CD14-positive monocyte (primary cell): ENCODE measurements at regions not wholly inside any gene's neighbourhood (a gene's known extent, or its start where the extent isn't known, plus 50 kb on each side); places are given as distances from the start of the nearest gene placed in this dataset.

Experiments used
- DNase-seq, 3 donors: peaks; one replicate each; pipeline ENCODE4 v3.0.0-alpha.2; 2011 to 2022
- H2AFZ ChIP-seq: 2 replicates; pipeline ENCODE4 v1.6.0; 2012; ENCODE audit warnings: mild to moderate bottlenecking, low read depth, low read length, inconsistent platforms; ENCODE audit not compliant: insufficient read depth, poor library complexity, severe bottlenecking
- H3K27ac ChIP-seq, 2 donors: 1 replicate in 1 of 2; 2 replicates in 1 of 2; pipeline ENCODE4 v1.5.1; 2012 to 2013; ENCODE audit warnings: low read length in 2 of 2, control low read depth in 1 of 2, inconsistent platforms in 1 of 2, low read depth in 1 of 2, mild to moderate bottlenecking in 1 of 2
- H3K27me3 ChIP-seq, 2 donors: one replicate each; pipeline versions ENCODE4 v1.6.0 to v1.6.1; 2011 to 2013; ENCODE audit warnings: low read length in 2 of 2; ENCODE audit not compliant: control insufficient read depth in 2 of 2, insufficient read depth in 2 of 2
- H3K36me3 ChIP-seq, 2 donors: replicated peaks in 1 of 2; 1 replicate in 1 of 2; 2 replicates in 1 of 2; pipeline versions ENCODE4 v1.5.1 to v1.6.1; 2012 to 2013; ENCODE audit warnings: low read length in 2 of 2, control low read depth in 1 of 2, inconsistent platforms in 1 of 2, mild to moderate bottlenecking in 1 of 2; ENCODE audit not compliant: insufficient read depth in 2 of 2, control insufficient read depth in 1 of 2
- H3K4me1 ChIP-seq, 2 donors: 1 replicate in 1 of 2; 2 replicates in 1 of 2; pipeline versions ENCODE4 v1.5.1 to v1.6.1; 2012 to 2013; ENCODE audit warnings: low read length in 2 of 2, control low read depth in 1 of 2, inconsistent platforms in 1 of 2, mild to moderate bottlenecking in 1 of 2, moderate library complexity in 1 of 2; ENCODE audit not compliant: insufficient read depth in 2 of 2, control insufficient read depth in 1 of 2
- H3K4me2 ChIP-seq: replicated peaks from 2 replicates; pipeline ENCODE3; 2012; ENCODE audit warnings: low read length, moderate library complexity, mild to moderate bottlenecking; ENCODE audit not compliant: poor library complexity, severe bottlenecking; ENCODE audit errors: extremely low read depth
- H3K4me3 ChIP-seq, 3 experiments: fragments of 200-600 bp in 1 of 3; sonication (generic) in 1 of 3; replicated peaks in 1 of 3; 1 replicate in 2 of 3; 2 replicates in 1 of 3; pipeline ENCODE4 v1.5.1; 2011 to 2013; ENCODE audit warnings: low read length in 3 of 3, mild to moderate bottlenecking in 3 of 3, control low read depth in 2 of 3, low read depth in 2 of 3, inconsistent platforms in 1 of 3, moderate library complexity in 1 of 3
- H3K79me2 ChIP-seq: 2 replicates; pipeline ENCODE4 v1.6.0; 2012; ENCODE audit warnings: mild to moderate bottlenecking, control low read depth, inconsistent platforms, low read length, moderate library complexity; ENCODE audit not compliant: insufficient read depth
- H3K9ac ChIP-seq: 2 replicates; pipeline ENCODE4 v1.6.0; 2017; ENCODE audit warnings: low read length, mild to moderate bottlenecking; ENCODE audit not compliant: insufficient read depth, poor library complexity, severe bottlenecking
- H3K9me3 ChIP-seq, 2 donors: replicated peaks in 1 of 2; 1 replicate in 1 of 2; 2 replicates in 1 of 2; pipeline versions ENCODE4 v1.5.1 to v1.6.1; 2012 to 2013; ENCODE audit warnings: low read length in 2 of 2, control low read depth in 1 of 2; ENCODE audit not compliant: control insufficient read depth in 1 of 2, insufficient read depth in 1 of 2
- H4K20me1 ChIP-seq: 2 replicates; pipeline ENCODE4 v1.6.0; 2012; ENCODE audit warnings: mild to moderate bottlenecking, low read length, control low read depth, moderate library complexity; ENCODE audit not compliant: insufficient read depth
- H3K27ac Mint-ChIP-seq, 7 donors: one replicate each; pipeline ENCODE4 v1.8.0; 2020; ENCODE audit warnings: mild to moderate bottlenecking in 7 of 7, mixed read lengths in 7 of 7, moderate library complexity in 6 of 7, inconsistent platforms in 2 of 7
- H3K27me3 Mint-ChIP-seq, 3 donors: one replicate each; pipeline ENCODE4 v1.8.0; 2021 to 2022; ENCODE audit warnings: low read depth in 3 of 3, mild to moderate bottlenecking in 3 of 3, mixed read lengths in 3 of 3, moderate library complexity in 3 of 3, inconsistent platforms in 1 of 3
- H3K36me3 Mint-ChIP-seq, 2 donors: one replicate each; pipeline ENCODE4 v1.8.0; 2020; ENCODE audit warnings: mixed read lengths in 2 of 2, inconsistent platforms in 1 of 2, mild to moderate bottlenecking in 1 of 2
- H3K4me1 Mint-ChIP-seq: one replicate; pipeline ENCODE4 v1.8.0; 2020; ENCODE audit warnings: mild to moderate bottlenecking, mixed read lengths
- H3K4me3 Mint-ChIP-seq, 2 donors: one replicate each; pipeline ENCODE4 v1.8.0; 2020; ENCODE audit warnings: mild to moderate bottlenecking in 2 of 2, mixed read lengths in 2 of 2, moderate library complexity in 1 of 2
- H3K9me3 Mint-ChIP-seq, 7 donors: one replicate each; pipeline ENCODE4 v1.8.0; 2020 to 2022; ENCODE audit warnings: mixed read lengths in 7 of 7, mild to moderate bottlenecking in 6 of 7, moderate library complexity in 6 of 7, inconsistent platforms in 2 of 7
- CTCF ChIP-seq: fragments of 200-600 bp; IDR thresholded peaks from one replicate; pipeline ENCODE4 v1.8.0; 2022; ENCODE audit warnings: antibody characterized with exemption, mild to moderate bottlenecking
- WGBS: methylation state at CpG from one replicate; pipeline ENCODE4 v1.1.5; 2013; ENCODE audit warnings: missing lambda C conversion rate; ENCODE audit not compliant: insufficient coverage; 5-methylcytosine and 5-hydroxymethylcytosine counted together
- intact Hi-C, 2 donors: fragments of 100-400 bp; cut with micrococcal nuclease; formaldehyde crosslinking; loops; one replicate each; pipeline versions ENCODE4 v1.15.0 to v1.15.1; 2023

GRCh38 chr9:28758971-28759370 is 1185.7 kb upstream of the C9orf72 start:
- DNase-seq: no peak
- Histone ChIP-seq H3K79me2 (no peaks in the 10 kb centered on the region), H4K20me1 (no peaks in the 10 kb centered on the region), H3K27me3 (no peaks in the 10 kb centered on the region), H3K27ac (no peak overlapping the region), H3K9ac (no peak overlapping the region), H3K9me3 (no peaks in the 10 kb centered on the region), H3K4me2 (no peak overlapping the region), H3K4me1 (no peaks in the 10 kb centered on the region), H3K36me3 (no peaks in the 10 kb centered on the region), H2AFZ (no peak overlapping the region), H3K4me3 (no peak overlapping the region)
- H3K27ac Mint-ChIP-seq: no peak overlapping the region
- no peaks in the 10 kb centered on the region for H3K36me3 Mint-ChIP-seq
- no peak overlapping the region for H3K4me3 Mint-ChIP-seq
- no peaks in the 10 kb centered on the region for H3K4me1 Mint-ChIP-seq
- H3K27me3 Mint-ChIP-seq: peaks cover 0 to 2% (median 0%) of the 10 kb centered on the region in 3 donors
- no CpG with 5 or more reads among the region's 1 CpG for WGBS
- intact Hi-C loops: no loop called here
- peaks cover 0 to 8% (median 0%) of the 10 kb centered on the region in 7 donors for H3K9me3 Mint-ChIP-seq
- TF ChIP-seq CTCF: no peak

GRCh38 chr9:28762167-28762566 is 1188.9 kb upstream of the C9orf72 start:
- H3K36me3 Mint-ChIP-seq: no peaks in the 10 kb centered on the region
- peaks cover 0 to 8% (median 0%) of the 10 kb centered on the region in 7 donors for H3K9me3 Mint-ChIP-seq
- Histone ChIP-seq H3K4me1 (no peaks in the 10 kb centered on the region), H4K20me1 (no peaks in the 10 kb centered on the region), H3K4me2 (no peak overlapping the region), H2AFZ (no peak overlapping the region), H3K36me3 (no peaks in the 10 kb centered on the region), H3K4me3 (no peak overlapping the region), H3K9ac (no peak overlapping the region), H3K79me2 (no peaks in the 10 kb centered on the region), H3K9me3 (no peaks in the 10 kb centered on the region), H3K27ac (no peak overlapping the region), H3K27me3 (no peaks in the 10 kb centered on the region)
- no CpG with 5 or more reads among the region's 1 CpG for WGBS
- H3K27me3 Mint-ChIP-seq: peaks cover 0 to 2% (median 2%) of the 10 kb centered on the region in 3 donors
- no peak overlapping the region for H3K4me3 Mint-ChIP-seq
- DNase-seq: no peak
- intact Hi-C loops: no loop called here
- H3K27ac Mint-ChIP-seq: no peak overlapping the region
- no peaks in the 10 kb centered on the region for H3K4me1 Mint-ChIP-seq
- TF ChIP-seq CTCF: no peak
